PC-9 (cell line): ENCODE measurements at regions not wholly inside any gene's neighbourhood (a gene's known extent, or its start where the extent isn't known, plus 50 kb on each side); places are given as distances from the start of the nearest gene placed in this dataset.

Source experiments
- BruUV-seq: library from RNA; stranded (reverse); fragments of 400-500 nt; replicated peaks from 2 replicates; lab custom pipeline; 2021; lab: Mats Ljungman, UMichigan
- CTCF ChIA-PET: fragments of 300-600 bp; sonication (Branson Sonifier 250); formaldehyde crosslinking; loops from one replicate; lab custom pipeline; 2022; ENCODE audit warnings: antibody characterized with exemption; lab: Charles Lee
- POLR2A ChIA-PET: fragments of 300-600 bp; sonication (Branson Sonifier 250); formaldehyde crosslinking; loops from one replicate; lab custom pipeline; 2022; ENCODE audit warnings: antibody characterized with exemption; ENCODE audit not compliant: unreplicated experiment; lab: Charles Lee
- DNase-seq, 2 experiments: peaks; one replicate each; pipeline versions ENCODE4 v3.0.0 to v3.0.0-alpha.2; 2015 to 2022; ENCODE audit warnings: mixed read lengths in 1 of 2
- H2AFZ ChIP-seq: fragments of 200-600 bp; sonication (generic); 2 replicates; pipeline ENCODE4 v1.8.1; 2017; ENCODE audit warnings: antibody characterized with exemption
- H3F3A ChIP-seq: fragments of 200-600 bp; sonication (generic); 2 replicates; pipeline ENCODE4 v1.8.1; 2017; ENCODE audit warnings: antibody characterized with exemption, mild to moderate bottlenecking, low read depth; ENCODE audit not compliant: insufficient read depth
- H3K27ac ChIP-seq: fragments of 200-600 bp; sonication (generic); 2 replicates; pipeline ENCODE4 v1.6.1; 2016; ENCODE audit warnings: mixed run types
- H3K27me3 ChIP-seq: fragments of 200-600 bp; sonication (generic); 2 replicates; pipeline ENCODE4 v1.6.1; 2016; ENCODE audit warnings: low read depth, mixed run types; ENCODE audit not compliant: insufficient read depth
- H3K36me3 ChIP-seq: fragments of 200-600 bp; sonication (generic); 2 replicates; pipeline ENCODE4 v1.6.1; 2016; ENCODE audit warnings: low read depth, mixed run types
- H3K4me1 ChIP-seq: fragments of 200-600 bp; sonication (generic); replicated peaks from 2 replicates; pipeline ENCODE4 v1.6.1; 2016; ENCODE audit warnings: mixed run types; ENCODE audit not compliant: insufficient read depth
- H3K4me2 ChIP-seq: fragments of 200-600 bp; sonication (generic); 2 replicates; pipeline ENCODE4 v1.6.1; 2017; ENCODE audit warnings: mixed run types
- H3K4me3 ChIP-seq: fragments of 200-600 bp; sonication (generic); 2 replicates; pipeline ENCODE4 v1.6.1; 2016; ENCODE audit warnings: mixed run types
- H3K79me2 ChIP-seq: fragments of 200-600 bp; sonication (generic); 2 replicates; pipeline ENCODE4 v1.6.1; 2017; ENCODE audit warnings: low read depth, mixed run types
- H3K9me2 ChIP-seq: fragments of 200-600 bp; sonication (generic); 2 replicates; pipeline ENCODE4 v1.8.1; 2017; ENCODE audit warnings: mild to moderate bottlenecking; ENCODE audit not compliant: insufficient read depth
- H3K9me3 ChIP-seq: fragments of 200-600 bp; sonication (generic); 2 replicates; pipeline ENCODE4 v1.8.1; 2016; ENCODE audit warnings: low read depth; ENCODE audit not compliant: insufficient read depth
- H4K20me1 ChIP-seq: fragments of 200-600 bp; sonication (generic); 2 replicates; pipeline ENCODE4 v1.8.1; 2017; ENCODE audit not compliant: insufficient read depth
- EZH2 ChIP-seq: fragments of 200-600 bp; sonication (generic); IDR thresholded peaks from 2 replicates; pipeline ENCODE4 v1.8.0; 2017; ENCODE audit warnings: antibody characterized with exemption, low read depth
- intact Hi-C: fragments of 100-400 bp; cut with micrococcal nuclease; formaldehyde crosslinking; loops from one replicate; pipeline ENCODE4 v1.10.0; 2022; ENCODE audit not compliant: unreplicated experiment
- TF ChIP-seq, protein P1 (sequence below): fragments of 200-600 bp; sonication (generic); conservative IDR thresholded peaks from 2 replicates; pipeline ENCODE4 v1.6.1; 2017; ENCODE audit warnings: mixed run types, antibody characterized with exemption, mild to moderate bottlenecking, moderate library complexity

- Histone ChIP-seq H3F3A (peaks cover 5% of the 10 kb centered on the region), H4K20me1 (no peaks in the 10 kb centered on the region), H3K4me2 (no peak overlapping the region), H3K4me1 (peaks cover 10% of the 10 kb centered on the region), H3K79me2 (no peaks in the 10 kb centered on the region), H3K27me3 (no peaks in the 10 kb centered on the region), H3K27ac (no peak overlapping the region), H3K9me3 (no peaks in the 10 kb centered on the region), H3K4me3 (no peak overlapping the region), H2AFZ (no peak overlapping the region), H3K36me3 (no peaks in the 10 kb centered on the region), H3K9me2 (no peaks in the 10 kb centered on the region)
- intact Hi-C loops, result no loop called here
- DNase-seq, result no peak
- ChIA-PET CTCF (no interaction called here), POLR2A (no interaction called here)
- BruUV-seq, result no TSS peak
- TF ChIP-seq, protein P1, sequence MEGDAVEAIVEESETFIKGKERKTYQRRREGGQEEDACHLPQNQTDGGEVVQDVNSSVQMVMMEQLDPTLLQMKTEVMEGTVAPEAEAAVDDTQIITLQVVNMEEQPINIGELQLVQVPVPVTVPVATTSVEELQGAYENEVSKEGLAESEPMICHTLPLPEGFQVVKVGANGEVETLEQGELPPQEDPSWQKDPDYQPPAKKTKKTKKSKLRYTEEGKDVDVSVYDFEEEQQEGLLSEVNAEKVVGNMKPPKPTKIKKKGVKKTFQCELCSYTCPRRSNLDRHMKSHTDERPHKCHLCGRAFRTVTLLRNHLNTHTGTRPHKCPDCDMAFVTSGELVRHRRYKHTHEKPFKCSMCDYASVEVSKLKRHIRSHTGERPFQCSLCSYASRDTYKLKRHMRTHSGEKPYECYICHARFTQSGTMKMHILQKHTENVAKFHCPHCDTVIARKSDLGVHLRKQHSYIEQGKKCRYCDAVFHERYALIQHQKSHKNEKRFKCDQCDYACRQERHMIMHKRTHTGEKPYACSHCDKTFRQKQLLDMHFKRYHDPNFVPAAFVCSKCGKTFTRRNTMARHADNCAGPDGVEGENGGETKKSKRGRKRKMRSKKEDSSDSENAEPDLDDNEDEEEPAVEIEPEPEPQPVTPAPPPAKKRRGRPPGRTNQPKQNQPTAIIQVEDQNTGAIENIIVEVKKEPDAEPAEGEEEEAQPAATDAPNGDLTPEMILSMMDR, result no peak
- TF ChIP-seq EZH2, result no peak
These were observed 80.5 kb upstream of the SIX2 start for GRCh38 chr2:45089554-45090261.

- Histone ChIP-seq H3K4me2 (no peak overlapping the region), H3F3A (peaks cover 9% of the 10 kb centered on the region; the same call in 1 of the 2 replicates), H3K4me3 (no peak overlapping the region), H4K20me1 (no peaks in the 10 kb centered on the region), H2AFZ (no peak overlapping the region), H3K27ac (no peak overlapping the region), H3K9me2 (no peaks in the 10 kb centered on the region), H3K9me3 (no peaks in the 10 kb centered on the region), H3K4me1 (peaks cover 15% of the 10 kb centered on the region), H3K36me3 (no peaks in the 10 kb centered on the region), H3K27me3 (no peaks in the 10 kb centered on the region), H3K79me2 (no peaks in the 10 kb centered on the region)
- CTCF ChIA-PET, result no interaction called here
- TF ChIP-seq EZH2, result no peak
- TF ChIP-seq, protein P1, result no peak
- BruUV-seq, result no TSS peak
- POLR2A ChIA-PET, result no interaction called here
- intact Hi-C loops, result no loop called here
- no peak for DNase-seq
These were observed 76.2 kb upstream of the SIX2 start for GRCh38 chr2:45085487-45085886.

GRCh38 chr2:45084361-45085020, 75.2 kb upstream of the SIX2 start:
- H3K4me3 ChIP-seq, result no peak overlapping the region
- intact Hi-C loops, result no loop called here
- POLR2A ChIA-PET, result no interaction called here

More at GRCh38 chr2:45084361-45085020, 75.2 kb upstream of the SIX2 start:
- H3K4me1 ChIP-seq, result peaks cover 15% of the 10 kb centered on the region
- no peak overlapping the region for H3K27ac ChIP-seq
- H4K20me1 ChIP-seq, result no peaks in the 10 kb centered on the region
- no peaks in the 10 kb centered on the region for H3K27me3 ChIP-seq
- no TSS peak for BruUV-seq
- no peak overlapping the region for H2AFZ ChIP-seq
- DNase-seq, result no peak
- no peaks in the 10 kb centered on the region for H3K36me3 ChIP-seq
- no peaks in the 10 kb centered on the region for H3K9me3 ChIP-seq
- no peaks in the 10 kb centered on the region for H3K9me2 ChIP-seq
- no peak for TF ChIP-seq EZH2
- TF ChIP-seq, protein P1, result no peak
- CTCF ChIA-PET, result no interaction called here
- no peaks in the 10 kb centered on the region for H3K79me2 ChIP-seq
- H3F3A ChIP-seq, result peaks cover 9% of the 10 kb centered on the region; the same call in 1 of the 2 replicates
- H3K4me2 ChIP-seq, result no peak overlapping the region
